Kidney epithelial cell (primary cell): ENCODE measurements at regions not wholly inside any gene's neighbourhood (a gene's known extent, or its start where the extent isn't known, plus 50 kb on each side); places are given as distances from the start of the nearest gene placed in this dataset.
A peak's percentile ranks its signal among the peaks of the same experiment; 100 is the strongest.

Source experiments
- DNase-seq: peaks from one replicate; pipeline ENCODE4 v3.0.0-alpha.2; 2010; ENCODE audit warnings: low read depth
- H3K27me3 ChIP-seq: 2 replicates; pipeline ENCODE4 v1.6.0; 2011; ENCODE audit warnings: low read length; ENCODE audit not compliant: control insufficient read depth, insufficient read depth
- H3K36me3 ChIP-seq: 2 replicates; pipeline ENCODE4 v1.5.1; 2011; ENCODE audit warnings: low read length; ENCODE audit not compliant: control insufficient read depth, insufficient read depth
- H3K4me3 ChIP-seq: 2 replicates; pipeline ENCODE4 v1.5.1; 2011; ENCODE audit warnings: low read depth, mild to moderate bottlenecking, control low read depth, low read length
- TF ChIP-seq, protein P1 (sequence below): IDR thresholded peaks from 2 replicates; pipeline ENCODE4 v1.5.1; 2011; ENCODE audit warnings: mild to moderate bottlenecking, moderate library complexity, low read length, control low read depth, inconsistent platforms; ENCODE audit not compliant: insufficient read depth, poor library complexity, severe bottlenecking

DNA sequence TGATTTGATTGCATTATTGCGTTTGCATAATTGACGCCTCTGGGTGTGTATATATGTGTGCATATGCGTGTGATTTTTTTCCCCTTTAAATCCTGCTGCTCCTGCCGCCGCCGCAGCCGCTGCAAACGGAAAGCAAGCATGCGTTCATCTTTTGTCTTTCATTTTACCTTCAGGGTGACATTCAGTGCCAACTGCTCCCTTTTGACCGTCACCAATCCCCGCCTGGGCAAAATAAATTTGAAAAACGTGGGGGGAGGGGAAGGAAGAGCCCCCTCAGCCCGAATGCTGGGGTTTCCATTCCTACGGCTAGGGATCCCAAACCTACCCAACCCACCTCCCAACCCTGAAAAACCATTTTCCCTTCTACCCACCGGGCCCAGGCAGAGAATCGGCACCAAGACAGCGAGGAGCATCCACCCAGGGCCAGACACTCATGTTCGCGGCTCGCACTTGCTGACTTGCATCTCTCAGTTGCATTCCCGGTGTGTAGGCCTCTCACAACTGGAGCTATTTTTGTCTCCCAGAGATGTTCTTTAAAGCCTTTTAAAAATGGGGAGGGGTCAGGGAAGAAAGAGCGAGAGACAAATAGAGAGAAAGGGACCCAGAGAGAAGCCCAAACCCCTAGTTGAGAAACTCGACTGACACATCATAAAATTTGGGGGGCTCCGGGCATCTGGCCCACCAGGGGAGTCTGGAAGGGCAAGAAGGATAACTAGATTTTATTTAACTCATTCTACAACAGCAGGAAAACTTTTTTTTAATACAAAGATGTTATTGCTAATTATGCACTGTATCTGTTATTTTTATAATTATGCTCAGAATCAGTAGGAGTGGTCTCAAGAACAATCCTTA is 367.1 kb upstream of the ESRRG start:
- TF ChIP-seq, protein P1, sequence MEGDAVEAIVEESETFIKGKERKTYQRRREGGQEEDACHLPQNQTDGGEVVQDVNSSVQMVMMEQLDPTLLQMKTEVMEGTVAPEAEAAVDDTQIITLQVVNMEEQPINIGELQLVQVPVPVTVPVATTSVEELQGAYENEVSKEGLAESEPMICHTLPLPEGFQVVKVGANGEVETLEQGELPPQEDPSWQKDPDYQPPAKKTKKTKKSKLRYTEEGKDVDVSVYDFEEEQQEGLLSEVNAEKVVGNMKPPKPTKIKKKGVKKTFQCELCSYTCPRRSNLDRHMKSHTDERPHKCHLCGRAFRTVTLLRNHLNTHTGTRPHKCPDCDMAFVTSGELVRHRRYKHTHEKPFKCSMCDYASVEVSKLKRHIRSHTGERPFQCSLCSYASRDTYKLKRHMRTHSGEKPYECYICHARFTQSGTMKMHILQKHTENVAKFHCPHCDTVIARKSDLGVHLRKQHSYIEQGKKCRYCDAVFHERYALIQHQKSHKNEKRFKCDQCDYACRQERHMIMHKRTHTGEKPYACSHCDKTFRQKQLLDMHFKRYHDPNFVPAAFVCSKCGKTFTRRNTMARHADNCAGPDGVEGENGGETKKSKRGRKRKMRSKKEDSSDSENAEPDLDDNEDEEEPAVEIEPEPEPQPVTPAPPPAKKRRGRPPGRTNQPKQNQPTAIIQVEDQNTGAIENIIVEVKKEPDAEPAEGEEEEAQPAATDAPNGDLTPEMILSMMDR, result no peak
- H3K36me3 ChIP-seq, result no peaks in the 10 kb centered on the region
- peak overlapping the region; percentile 55 for H3K4me3 ChIP-seq
- no peaks in the 10 kb centered on the region for H3K27me3 ChIP-seq
- no peak for DNase-seq

DNA sequence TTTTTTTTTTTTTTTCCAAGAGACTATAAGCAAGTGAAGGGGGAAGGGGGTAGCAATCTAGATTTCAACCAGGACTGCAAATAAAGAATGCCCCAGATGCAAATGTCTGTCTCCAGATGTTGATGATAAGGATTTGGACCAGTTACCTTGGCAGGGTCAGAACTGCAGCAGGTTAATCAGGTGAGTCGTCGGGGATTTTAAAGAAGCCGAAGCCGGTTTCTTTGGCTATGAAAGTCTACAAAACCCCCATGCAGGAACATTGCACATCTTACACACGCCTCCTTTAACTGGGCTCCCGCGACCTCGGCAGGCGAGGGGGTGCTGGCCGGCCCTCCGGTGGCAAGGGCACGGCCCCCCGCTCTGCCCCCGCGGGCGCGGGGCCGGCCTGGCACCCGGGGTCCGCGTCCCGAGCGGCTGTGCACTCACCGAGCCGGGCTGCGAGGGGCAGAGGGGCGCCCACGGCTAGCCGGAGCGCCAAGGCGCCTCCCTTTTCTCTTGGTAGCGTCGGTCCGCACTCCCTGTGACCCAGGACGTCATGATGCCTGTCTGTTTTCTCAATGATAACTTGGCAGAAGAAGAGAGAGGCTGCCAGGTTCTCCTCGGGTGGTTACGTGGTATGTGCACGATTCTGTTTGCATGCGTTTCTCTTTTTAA is 366.3 kb upstream of the ESRRG start:
- DNase-seq, result no peak
- TF ChIP-seq, protein P1, result no peak
- H3K4me3 ChIP-seq, result peak overlapping the region; percentile 55

DNA sequence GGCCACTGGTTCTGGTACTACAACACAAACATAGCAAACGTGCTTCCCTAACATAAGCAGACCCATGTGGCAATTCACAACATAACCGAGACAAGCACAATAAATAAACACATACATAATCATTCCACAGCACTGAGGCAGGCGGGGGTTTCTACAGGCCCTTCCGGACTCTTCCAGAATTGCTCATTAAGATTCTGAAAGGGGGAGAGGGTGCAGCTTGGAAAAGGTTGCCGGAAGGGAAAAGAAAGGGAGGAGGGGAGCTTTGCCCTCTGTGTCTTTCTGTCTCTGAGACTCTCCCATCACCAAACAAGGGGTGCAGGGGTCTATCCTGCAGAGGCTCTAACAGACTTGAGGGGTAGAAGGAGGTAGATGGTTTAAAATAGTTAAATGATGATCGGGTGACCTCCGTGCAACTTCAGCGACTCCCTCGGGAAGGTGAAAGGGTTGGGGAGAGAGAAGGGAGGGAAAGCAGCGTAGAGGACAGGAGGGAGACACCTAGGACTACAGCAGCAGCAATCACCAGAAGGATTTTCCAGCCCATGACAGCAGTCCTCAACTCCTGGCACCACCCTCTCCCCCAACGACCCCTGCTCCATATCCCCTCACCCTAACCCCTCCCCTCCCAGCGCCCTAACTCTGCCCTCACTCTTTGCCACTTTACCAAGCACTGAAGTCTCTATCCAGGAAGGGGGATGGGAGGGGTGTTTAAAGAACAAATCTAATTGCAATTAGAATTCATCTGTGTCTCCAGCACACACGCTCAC is 365.5 kb upstream of the ESRRG start:
- Histone ChIP-seq H3K36me3 (no peaks in the 10 kb centered on the region), H3K4me3 (peak overlapping the region; percentile 55), H3K27me3 (no peaks in the 10 kb centered on the region)
- TF ChIP-seq, protein P1, result no peak
- no peak for DNase-seq

More for the DNA sequence above, 366.3 kb upstream of the ESRRG start:
- H3K27me3 ChIP-seq, result no peaks in the 10 kb centered on the region
- no peaks in the 10 kb centered on the region for H3K36me3 ChIP-seq

DNA sequence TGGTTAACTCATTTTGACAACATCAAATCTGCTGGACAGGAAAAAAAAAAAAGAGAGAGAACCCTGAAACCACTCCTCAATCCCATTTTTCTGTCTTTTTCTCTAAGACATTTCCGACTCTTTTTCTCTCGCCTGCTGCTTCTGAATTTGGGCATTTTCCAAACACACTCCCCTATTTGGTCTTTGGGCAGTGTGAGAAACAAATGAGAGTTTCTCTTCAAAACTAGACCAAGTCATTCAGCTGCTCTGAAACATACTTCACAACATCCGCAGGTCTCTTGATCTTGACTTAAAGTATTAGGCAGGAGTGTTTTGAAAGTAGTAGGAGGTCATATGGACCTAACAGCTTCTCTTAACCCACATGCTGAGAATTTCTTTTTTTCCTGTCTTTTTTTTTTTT is 364.8 kb upstream of the ESRRG start:
- Histone ChIP-seq H3K27me3 (no peaks in the 10 kb centered on the region), H3K36me3 (no peaks in the 10 kb centered on the region), H3K4me3 (no peak overlapping the region)
- TF ChIP-seq, protein P1, result no peak
- no peak for DNase-seq

DNA sequence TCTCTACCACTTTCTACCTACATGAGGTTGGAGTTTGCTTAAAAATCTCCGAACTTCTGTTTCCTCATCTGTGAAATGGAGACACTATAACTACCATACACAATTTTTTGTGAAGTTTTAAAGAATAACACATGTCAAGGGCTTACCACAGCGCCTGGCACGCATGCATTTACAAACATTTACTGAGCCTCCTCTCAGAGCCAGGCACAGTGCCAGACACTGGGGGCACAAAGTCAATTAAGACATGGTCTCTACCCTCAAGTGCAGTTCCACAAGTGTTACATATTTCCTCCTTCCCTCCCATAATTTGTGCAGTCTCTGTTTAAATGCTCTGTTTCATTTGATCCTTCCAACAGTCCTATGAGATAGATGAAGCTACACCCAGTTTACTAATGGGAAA is 356.4 kb upstream of the ESRRG start:
- TF ChIP-seq, protein P1, result no peak
- Histone ChIP-seq H3K27me3 (no peaks in the 10 kb centered on the region), H3K36me3 (no peaks in the 10 kb centered on the region), H3K4me3 (no peak overlapping the region)
- DNase-seq, result no peak
